NCI-H460 (cell line): ENCODE measurements at regions not wholly inside any gene's neighbourhood (a gene's known extent, or its start where the extent isn't known, plus 50 kb on each side); places are given as distances from the start of the nearest gene placed in this dataset.
A peak's percentile ranks its signal among the peaks of the same experiment; 100 is the strongest.

Source experiments
- DNase-seq: peaks from one replicate; pipeline ENCODE4 v3.0.0-alpha.2; 2016; ENCODE audit warnings: low read depth; ENCODE audit errors: extremely low read depth

DNA sequence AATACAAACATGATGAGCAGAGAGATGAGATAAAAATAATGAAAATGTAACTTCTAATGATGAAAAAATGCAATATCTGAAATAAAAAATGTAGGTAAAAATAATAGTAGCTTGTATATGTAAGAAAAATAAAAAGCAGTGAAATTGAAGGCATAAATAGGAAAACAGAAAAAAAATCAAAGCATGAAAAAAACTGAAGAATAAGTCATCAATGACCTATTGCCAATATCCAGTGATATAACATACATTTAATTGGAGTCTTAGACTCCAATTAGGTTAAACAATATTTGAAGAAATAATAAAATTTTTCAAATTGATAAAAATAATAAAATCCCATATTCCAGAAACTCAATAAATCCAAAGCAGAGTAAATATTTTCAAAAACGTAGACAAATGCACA lies 114.0 kb upstream of the HDGFL1 start:
- no peak for DNase-seq

DNA sequence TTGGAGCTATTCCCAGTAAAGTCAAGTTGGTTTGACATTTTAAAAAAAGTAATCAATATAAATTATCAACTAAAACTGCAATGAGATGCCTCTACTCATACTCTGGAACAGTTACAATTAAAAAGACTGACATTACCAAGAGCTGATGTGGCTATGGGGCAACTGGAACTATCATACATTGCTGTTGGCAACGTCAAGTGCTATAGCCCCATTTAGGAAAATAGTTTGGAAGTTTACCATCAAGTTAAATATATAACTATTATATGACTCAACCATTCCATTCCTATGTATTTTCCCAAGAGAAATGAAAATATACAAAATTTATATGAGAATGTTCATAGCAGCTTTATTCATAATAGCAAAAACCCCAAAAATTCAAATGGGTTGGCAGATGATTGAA lies 111.4 kb upstream of the HDGFL1 start:
- no peak for DNase-seq

DNA sequence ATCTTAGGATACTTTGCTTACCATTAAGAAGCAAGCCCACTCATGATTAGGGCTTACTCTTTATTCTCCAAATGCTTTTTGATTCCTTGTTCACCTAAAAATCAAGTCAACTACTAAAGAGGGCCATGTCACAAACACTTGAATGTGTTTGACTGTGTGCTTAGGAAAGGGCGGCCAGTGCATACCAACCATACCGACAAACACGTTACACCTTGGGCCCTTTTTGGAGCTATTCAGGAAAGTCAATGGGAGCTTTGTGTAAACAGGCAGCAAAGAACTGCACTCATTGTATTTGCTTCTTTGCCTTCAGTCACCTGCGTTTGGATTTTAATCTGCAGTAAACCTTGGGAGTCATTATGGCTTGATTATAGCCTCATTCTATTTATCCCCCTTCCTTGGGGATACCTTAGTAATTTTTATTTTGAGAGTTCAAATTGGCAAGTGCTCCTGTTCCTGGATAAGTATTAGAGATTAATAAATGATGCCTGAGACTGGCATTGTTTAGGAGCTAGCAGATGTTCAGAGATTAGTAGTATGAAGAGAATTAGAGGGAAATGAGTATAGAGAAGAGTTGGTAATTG lies 102.6 kb upstream of the HDGFL1 start:
- no peak for DNase-seq

DNA sequence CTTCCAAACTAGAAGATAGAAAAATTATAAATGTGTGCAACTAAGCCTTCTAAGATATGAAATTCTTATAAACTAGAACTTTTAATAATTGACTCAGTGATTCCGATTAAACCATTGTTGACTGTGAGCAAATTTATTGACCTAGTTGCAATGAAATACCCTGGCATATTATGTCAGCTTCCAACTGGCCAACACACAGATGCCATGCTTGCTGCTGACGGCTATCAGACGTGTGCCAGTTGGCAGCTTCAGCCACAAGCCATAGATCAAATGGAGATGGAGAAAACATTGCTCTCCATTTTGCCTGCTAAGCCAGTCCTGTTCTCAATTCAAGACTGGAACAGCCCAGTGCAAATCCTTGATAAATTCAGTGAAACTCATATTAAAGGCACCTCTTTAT lies 101.7 kb upstream of the HDGFL1 start:
- no peak for DNase-seq

DNA sequence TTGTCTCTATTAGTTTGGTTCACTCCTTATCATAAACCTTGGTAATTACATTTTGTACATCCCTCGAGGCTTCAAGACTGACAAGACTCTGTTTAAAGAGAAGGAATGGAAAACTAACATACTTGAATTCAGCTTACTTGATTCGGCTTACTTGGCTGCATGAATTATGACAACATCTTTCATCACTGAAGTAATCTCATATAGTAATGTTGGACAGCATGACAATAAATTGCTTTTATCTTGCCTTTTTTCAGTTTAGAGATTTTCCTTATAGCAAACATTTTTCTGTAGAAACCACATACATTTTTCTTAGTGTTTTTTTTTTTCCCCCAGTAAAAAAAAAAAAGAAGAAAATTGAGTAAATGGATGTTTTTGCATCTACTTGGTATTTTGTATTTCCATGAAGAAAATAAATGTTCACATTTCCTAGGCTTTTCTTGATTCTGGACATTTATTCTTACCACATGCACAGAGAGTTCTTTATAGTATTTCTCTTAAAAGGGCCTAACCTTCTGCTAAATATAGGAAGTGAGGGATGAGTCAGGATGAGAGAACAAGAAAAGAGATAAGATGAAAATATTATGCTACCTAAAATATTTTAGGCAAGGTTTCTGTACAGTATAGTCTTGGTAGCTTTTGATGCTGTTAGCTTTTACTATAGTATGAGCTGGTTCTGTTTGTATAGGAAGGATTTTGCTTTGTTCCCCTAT lies 101.0 kb upstream of the HDGFL1 start:
- no peak for DNase-seq

DNA sequence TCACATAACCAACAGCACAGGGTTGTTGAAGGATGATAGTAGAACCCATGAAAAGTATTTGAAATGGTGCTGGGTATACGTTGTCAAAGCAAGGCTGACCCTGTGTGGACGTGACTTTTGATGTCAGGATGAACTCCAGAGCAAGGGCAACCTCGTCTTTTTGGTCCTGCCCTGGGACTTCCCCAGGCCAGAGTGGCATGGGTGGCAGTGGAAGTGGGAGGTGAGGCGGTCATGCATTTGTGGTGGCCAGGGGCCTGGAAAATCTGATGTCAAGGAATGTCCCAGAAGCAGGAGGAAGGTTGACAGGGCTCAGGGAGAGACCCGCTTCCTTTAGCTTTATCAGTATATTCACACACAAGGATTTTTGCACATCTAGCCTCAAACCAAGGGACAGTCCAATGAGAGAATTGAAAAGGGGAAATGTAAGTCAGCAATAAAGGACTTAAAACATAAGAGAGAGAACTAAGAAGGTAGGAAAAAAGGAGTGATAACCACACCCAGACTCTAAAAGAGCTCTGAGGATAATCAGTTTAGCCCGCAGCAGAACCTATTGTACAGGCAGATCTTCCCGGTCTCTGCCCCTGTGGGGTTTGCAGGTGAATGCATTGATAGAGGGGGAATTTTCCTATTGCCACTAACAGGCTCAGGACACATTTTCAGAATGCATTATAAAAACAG lies 98.8 kb upstream of the HDGFL1 start:
- DNase-seq, result no peak

DNA sequence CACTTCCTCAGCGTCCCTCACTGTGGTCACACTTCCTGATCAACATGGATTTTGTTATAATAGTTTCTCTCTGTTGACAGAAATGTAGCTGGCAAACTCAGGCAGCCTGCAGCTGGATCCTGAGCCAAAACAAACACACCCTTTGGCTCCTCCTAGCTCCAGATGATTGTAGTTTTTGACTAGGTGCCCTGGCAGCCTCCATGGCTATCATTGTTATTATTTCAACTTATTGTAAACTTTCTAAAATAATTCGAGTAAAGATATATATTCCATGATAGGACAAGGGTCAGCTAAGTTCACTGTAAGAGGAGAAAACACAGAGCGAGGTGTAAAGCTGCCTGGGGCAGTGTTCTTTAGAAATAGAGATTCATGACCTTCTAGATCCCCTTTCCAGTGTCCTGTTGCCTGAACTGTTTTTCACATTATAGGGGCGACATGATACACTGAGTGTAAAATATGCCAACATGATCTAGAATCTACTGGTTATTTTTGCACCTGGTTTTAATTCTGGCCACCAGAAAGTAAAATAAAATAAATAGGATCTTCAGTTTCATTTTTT lies 98.2 kb upstream of the HDGFL1 start:
- DNase-seq, result peak; percentile 47

DNA sequence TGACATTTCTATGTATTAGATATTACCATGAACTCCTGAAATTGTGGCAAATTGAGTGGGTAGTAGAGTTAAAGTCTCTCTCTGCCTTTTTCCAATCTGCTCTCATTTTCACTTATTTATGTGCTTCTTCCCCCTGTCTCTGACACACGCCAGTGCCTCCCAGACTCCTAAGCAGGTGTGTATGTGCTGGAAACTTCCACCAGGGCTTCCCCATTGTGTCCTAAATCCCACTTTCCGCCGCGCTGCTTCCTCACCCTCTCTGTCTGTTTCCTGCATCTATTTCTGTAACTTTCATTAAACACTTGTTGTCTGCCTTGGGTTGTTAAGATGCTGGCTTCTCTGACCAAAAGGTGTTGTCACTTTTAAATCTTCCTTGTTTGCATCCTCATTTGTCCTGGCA lies 97.6 kb upstream of the HDGFL1 start:
- no peak for DNase-seq

DNA sequence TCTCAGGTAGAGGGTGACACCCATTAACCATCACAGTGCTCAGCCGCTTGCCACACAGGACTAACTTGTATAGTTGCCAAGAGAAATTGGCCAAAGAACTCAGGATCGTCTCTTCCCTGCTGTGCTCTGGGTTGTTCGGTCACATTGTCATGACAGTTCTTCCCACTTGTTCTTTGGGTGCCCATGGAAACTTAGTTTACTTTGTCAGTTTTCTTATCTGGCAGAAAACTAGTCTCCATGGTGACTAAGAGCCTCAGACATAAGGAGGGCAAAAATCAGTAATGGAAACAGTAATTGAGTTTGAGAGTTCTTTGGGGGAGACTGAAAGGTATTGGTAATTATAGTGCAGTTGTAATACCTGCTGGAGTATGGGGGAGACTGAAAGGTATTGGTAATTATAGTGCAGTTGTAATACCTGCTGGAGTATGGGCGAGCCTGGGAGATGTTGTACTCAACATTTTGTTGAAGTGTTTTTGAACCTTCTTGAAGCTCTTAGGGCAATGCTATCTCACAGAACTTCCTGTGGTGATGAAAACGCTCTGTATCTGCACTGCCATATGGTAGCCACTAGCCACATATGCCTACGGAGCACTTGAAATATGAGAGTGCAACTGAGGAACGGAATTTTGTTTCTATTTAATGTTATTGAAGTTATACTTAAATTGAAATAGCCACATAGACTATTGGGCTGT lies 95.2 kb upstream of the HDGFL1 start:
- no peak for DNase-seq

DNA sequence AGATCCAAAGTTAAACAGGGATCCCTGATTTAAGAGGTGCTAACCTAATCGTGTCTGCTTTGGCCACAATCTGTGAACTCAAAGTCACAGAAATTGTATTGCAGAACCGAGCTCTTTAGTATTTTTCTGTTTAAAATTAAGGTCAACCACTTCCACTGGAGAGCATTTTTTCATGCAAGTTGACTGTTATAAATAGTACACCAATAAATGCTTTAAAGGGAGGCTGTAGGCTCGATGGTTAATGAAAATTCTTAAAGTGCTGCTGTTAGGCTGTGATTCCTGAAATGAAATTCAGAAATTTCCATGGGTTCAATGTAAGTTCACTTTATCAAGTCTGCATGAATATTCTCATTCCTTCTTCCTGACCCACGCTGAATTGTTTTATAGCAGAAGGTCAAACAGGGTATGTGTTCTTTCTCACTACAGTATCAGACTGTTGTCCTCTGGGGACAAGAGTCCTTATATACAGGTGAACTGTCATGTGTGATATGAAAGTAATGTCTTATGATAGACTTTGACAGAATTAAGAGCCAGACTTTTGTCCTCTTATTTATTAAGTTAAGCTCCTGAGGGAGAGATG lies 92.5 kb upstream of the HDGFL1 start:
- no peak for DNase-seq

DNA sequence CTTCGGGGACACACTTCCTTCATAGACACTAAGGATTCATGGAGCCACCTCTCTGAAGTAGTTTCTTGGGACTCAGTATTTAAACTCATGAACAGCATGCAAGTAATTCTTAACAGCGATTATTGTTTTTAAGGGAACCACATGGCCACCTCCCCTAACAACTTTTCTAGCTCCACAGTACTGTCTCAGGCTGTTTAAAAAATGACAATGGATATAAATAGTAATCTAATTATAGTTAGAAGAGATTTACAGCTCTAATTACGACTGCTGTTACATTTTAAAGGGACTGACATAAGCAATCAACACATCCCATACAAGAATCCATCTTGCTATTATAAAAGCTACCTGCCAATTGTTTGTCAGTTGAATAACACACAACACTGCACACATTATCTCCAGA lies 72.1 kb upstream of the HDGFL1 start:
- no peak for DNase-seq

DNA sequence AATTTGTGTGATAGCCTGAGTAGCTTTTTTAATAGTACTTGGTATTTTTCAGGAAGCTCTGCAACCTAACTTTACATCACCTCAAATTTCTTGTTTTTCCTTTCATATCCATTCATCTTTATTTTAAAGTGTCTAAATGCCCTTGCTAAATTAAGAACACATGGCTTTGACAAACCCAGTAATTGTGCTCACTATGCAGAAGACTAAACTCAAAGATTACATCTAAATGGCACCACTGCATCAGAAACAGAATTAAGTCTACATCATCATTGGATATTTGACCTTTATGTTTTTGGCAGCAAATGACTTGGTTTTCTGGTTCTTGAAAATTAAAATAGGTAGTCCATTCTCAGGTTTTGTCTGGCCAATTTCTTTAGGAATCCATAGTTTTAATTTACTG lies 69.6 kb upstream of the HDGFL1 start:
- no peak for DNase-seq

DNA sequence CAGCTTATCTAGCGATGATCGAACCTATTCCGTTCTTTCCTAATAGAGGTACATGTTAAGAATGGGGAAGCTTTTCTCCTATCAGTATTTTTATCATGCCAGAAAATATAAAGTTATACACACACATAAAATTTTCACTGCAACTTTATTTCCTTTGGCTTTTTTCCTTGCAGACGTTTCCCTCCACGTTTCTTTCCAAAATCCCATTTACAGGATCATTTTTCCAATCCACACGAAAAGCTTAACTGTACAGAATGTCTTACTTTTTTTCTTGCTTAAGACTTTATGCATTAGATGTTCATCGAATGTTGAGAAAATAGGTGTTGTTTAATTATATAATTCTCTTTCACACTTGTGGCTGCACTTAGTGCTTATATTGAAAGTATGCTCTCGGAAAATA lies 62.9 kb upstream of the HDGFL1 start:
- DNase-seq, result no peak

DNA sequence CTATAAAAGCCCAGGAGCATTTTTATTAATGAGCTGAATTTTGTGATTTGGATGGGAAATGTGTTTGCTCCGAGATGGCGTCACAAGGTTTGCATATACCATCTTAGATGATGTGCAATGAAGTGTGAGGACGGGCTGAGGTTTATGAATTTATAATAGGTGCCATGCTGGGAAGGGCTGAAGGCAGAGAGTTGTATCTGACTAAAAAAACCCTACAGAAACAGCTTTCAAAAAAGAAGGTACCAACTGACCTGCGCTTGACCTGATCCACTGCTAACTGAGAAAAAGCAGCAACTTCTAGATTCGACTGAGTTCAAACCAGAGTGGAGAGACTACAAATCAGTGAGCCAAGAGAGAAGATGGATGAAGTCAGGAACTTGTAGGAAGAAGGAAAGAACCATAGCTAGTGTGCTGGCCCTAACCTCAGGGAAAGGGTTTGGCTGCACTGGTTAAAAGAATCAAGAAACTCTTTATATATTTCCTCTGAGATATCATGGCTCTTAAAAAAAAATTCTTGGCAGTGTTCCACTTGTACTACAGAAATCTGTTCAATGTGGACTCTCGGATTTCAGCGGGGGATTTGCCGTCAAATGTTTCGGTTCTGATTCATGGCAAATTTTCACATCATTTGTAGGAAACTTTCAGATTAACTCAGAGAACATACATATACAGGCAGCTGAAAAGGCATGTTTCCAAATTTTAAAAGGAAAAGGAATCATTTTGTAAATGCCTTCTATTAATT lies 56.5 kb upstream of the HDGFL1 start:
- no peak for DNase-seq

DNA sequence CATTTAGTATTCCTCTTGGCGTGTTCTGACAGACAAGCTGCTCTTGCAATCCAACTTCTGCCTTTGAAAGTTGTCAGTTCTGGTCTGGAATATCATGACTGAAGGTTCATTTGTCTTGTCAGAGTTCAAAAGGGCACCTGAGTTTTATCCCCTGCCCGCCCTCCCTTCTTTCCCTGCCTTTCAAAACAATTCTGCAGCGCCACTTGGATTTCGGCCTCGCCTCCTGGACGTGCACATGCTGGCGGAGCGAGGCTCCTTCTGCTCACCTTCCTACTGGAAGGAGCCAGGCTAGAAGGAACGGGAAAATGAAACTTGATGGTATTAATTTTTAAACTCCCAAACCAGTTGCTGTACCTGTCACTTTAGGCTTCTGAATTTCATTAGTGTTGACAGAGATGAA lies 55.7 kb upstream of the HDGFL1 start:
- DNase-seq, result no peak

DNA sequence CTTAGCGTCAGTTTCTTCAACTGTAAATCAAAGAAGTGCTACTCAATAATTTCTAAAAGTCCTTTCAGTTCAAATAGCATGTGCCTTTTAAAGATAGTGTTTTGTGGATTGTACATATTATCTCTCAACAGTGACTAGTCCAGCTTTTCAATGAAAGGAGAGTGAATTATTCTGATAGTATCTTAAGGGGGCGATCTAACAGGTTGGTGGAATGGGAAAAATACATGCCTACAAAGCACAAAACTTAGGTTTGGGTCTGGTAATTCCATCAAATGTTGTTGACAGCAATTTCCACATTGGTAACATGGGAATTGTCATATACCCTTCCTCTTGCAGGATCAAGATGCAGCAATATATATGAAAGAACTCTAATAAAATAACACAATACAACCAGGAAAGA lies 50.1 kb upstream of the HDGFL1 start:
- DNase-seq, result no peak
